ENCODE measurements at regions not wholly inside any gene's neighbourhood (a gene's known extent, or its start where the extent isn't known, plus 50 kb on each side); places are given as distances from the start of the nearest gene placed in this dataset.
"Not testable (repeated sequence)": the region's sequence is repeated elsewhere in the genome, so short reads cannot be mapped to it uniquely, and the experiment has no call there.

- Histone ChIP-seq H3K27ac (no peak overlapping the region), H3K4me1 (no peaks in the 10 kb centered on the region), H3K4me3 (no peak overlapping the region), H3K27me3 (no peaks in the 10 kb centered on the region), H3K79me2 (ENCODE audit: low read depth) (no peaks in the 10 kb centered on the region), H3K9ac (no peak overlapping the region), H2AFZ (replicated peaks) (no peak overlapping the region), H4K20me1 (ENCODE audit: low read depth) (no peaks in the 10 kb centered on the region), H3K9me3 (ENCODE audit: low read depth) (no peaks in the 10 kb centered on the region), H3K4me2 (no peak overlapping the region), H3F3A (ENCODE audit: low read depth) (no peaks in the 10 kb centered on the region), H3K36me3 (no peaks in the 10 kb centered on the region)
- Mint-ChIP-seq H3K9me3 (no peaks in the 10 kb centered on the region), H3K27ac (no peak overlapping the region), H3K36me3 (no peaks in the 10 kb centered on the region), H3K4me1 (peaks cover 10% of the 10 kb centered on the region), H3K27me3 (ENCODE audit: insufficient read depth, low read depth) (peaks cover 14% of the 10 kb centered on the region), H3K4me3 (no peak overlapping the region)
- no peak for DNase-seq (ENCODE audit: low spot score)
- TF ChIP-seq EZH2phosphoT487 (IDR thresholded peaks at IDR 0.05) (no peak), CTCF (IDR thresholded peaks at IDR 0.05) (no peak), EZH2 (IDR thresholded peaks at IDR 0.05) (no peak)
Observed at GRCh38 chr10:34885011-34885410, 69.9 kb upstream of the PARD3 start.

GRCh38 chr10:34884272-34884952 is 69.3 kb upstream of the PARD3 start:
- no peaks in the 10 kb centered on the region for H3K9me3 Mint-ChIP-seq
- H2AFZ ChIP-seq (replicated peaks), result no peak overlapping the region

GRCh38 chr10:34880817-34881216 is 65.7 kb upstream of the PARD3 start:
- no peak for DNase-seq (ENCODE audit: low spot score)
- Histone ChIP-seq H3K4me3 (no peak overlapping the region), H3K9ac (no peak overlapping the region), H3K9me3 (ENCODE audit: low read depth) (no peaks in the 10 kb centered on the region), H3K27ac (no peak overlapping the region), H3K79me2 (ENCODE audit: low read depth) (no peaks in the 10 kb centered on the region), H3K36me3 (no peaks in the 10 kb centered on the region), H2AFZ (replicated peaks) (no peak overlapping the region), H4K20me1 (ENCODE audit: low read depth) (no peaks in the 10 kb centered on the region), H3F3A (ENCODE audit: low read depth) (no peaks in the 10 kb centered on the region), H3K4me2 (no peak overlapping the region), H3K27me3 (no peaks in the 10 kb centered on the region), H3K4me1 (no peaks in the 10 kb centered on the region)
- peaks cover 10% of the 10 kb centered on the region for H3K27me3 Mint-ChIP-seq (ENCODE audit: insufficient read depth, low read depth)
- no peak overlapping the region for H3K27ac Mint-ChIP-seq
- H3K9me3 Mint-ChIP-seq, result no peaks in the 10 kb centered on the region
- TF ChIP-seq EZH2phosphoT487 (IDR thresholded peaks at IDR 0.05) (no peak), EZH2 (IDR thresholded peaks at IDR 0.05) (no peak), CTCF (IDR thresholded peaks at IDR 0.05) (no peak)
- H3K36me3 Mint-ChIP-seq, result no peaks in the 10 kb centered on the region
- no peak overlapping the region for H3K4me3 Mint-ChIP-seq
- peaks cover 5% of the 10 kb centered on the region for H3K4me1 Mint-ChIP-seq

More at GRCh38 chr10:34884272-34884952, 69.3 kb upstream of the PARD3 start:
- H3K4me1 ChIP-seq, result no peaks in the 10 kb centered on the region
- H3K27ac ChIP-seq, result no peak overlapping the region
- Mint-ChIP-seq H3K27me3 (ENCODE audit: insufficient read depth, low read depth) (peaks cover 13% of the 10 kb centered on the region), H3K36me3 (no peaks in the 10 kb centered on the region), H3K27ac (no peak overlapping the region), H3K4me1 (peaks cover 10% of the 10 kb centered on the region), H3K4me3 (no peak overlapping the region)
- H3K9ac ChIP-seq, result no peak overlapping the region
- H3K4me3 ChIP-seq, result no peak overlapping the region
- no peaks in the 10 kb centered on the region for H3K36me3 ChIP-seq
- TF ChIP-seq EZH2phosphoT487 (IDR thresholded peaks at IDR 0.05), result no peak
- no peak for TF ChIP-seq EZH2 (IDR thresholded peaks at IDR 0.05)
- no peak for TF ChIP-seq CTCF (IDR thresholded peaks at IDR 0.05)
- H4K20me1 ChIP-seq (ENCODE audit: low read depth), result no peaks in the 10 kb centered on the region
- no peaks in the 10 kb centered on the region for H3F3A ChIP-seq (ENCODE audit: low read depth)
- DNase-seq (ENCODE audit: low spot score), result no peak
- H3K27me3 ChIP-seq, result no peaks in the 10 kb centered on the region
- no peak overlapping the region for H3K4me2 ChIP-seq
- no peaks in the 10 kb centered on the region for H3K79me2 ChIP-seq (ENCODE audit: low read depth)
- H3K9me3 ChIP-seq (ENCODE audit: low read depth), result no peaks in the 10 kb centered on the region

GRCh38 chr10:34878651-34879050 is 63.6 kb upstream of the PARD3 start:
- not testable (repeated sequence) for H3K9me3 Mint-ChIP-seq; H3K9ac ChIP-seq; H3K4me2 ChIP-seq; H2AFZ ChIP-seq (replicated peaks); H3K4me1 Mint-ChIP-seq; H3K36me3 ChIP-seq; H3K4me3 Mint-ChIP-seq; H3K36me3 Mint-ChIP-seq; H3K4me3 ChIP-seq; DNase-seq (ENCODE audit: low spot score); H3F3A ChIP-seq (ENCODE audit: low read depth); H3K27me3 Mint-ChIP-seq (ENCODE audit: insufficient read depth, low read depth); H3K27ac Mint-ChIP-seq; H3K27ac ChIP-seq; H3K4me1 ChIP-seq; H3K9me3 ChIP-seq (ENCODE audit: low read depth); H3K79me2 ChIP-seq (ENCODE audit: low read depth); H4K20me1 ChIP-seq (ENCODE audit: low read depth); H3K27me3 ChIP-seq

All from neural progenitor cell (in vitro differentiated cells).